Umbilical cord (tissue), 1 donor: ENCODE measurements at regions not wholly inside any gene's neighbourhood (a gene's known extent, or its start where the extent isn't known, plus 50 kb on each side); places are given as distances from the start of the nearest gene placed in this dataset.
"Not testable (repeated sequence)": the region's sequence is repeated elsewhere in the genome, so short reads cannot be mapped to it uniquely, and the experiment has no call there.

Experiments
- DNase-seq: peaks from one replicate; pipeline ENCODE4 v3.0.0-alpha.2; 2015; ENCODE audit warnings: low spot score

DNA sequence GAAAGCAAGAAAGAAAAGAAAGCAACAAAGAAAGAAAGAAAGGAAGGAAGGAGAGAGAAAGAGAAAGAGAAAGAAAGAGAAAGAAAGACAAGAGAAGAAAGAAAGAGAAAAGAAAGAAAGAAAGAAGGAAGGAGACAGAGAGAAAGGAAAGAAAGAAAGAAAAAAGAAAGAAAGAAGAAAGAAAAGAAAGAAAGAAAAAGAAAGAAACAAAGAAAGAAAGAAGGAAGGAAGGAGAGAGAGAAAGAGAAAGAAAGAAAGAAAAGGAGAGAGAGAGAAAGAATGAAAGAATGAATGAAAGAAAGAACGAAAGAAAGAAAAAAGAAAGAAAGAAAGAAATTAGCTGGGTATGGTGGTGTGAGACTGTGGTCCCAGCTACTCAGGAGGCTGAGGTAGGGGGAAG lies 400.1 kb upstream of the MDGA2 start:
- DNase-seq, result no peak

DNA sequence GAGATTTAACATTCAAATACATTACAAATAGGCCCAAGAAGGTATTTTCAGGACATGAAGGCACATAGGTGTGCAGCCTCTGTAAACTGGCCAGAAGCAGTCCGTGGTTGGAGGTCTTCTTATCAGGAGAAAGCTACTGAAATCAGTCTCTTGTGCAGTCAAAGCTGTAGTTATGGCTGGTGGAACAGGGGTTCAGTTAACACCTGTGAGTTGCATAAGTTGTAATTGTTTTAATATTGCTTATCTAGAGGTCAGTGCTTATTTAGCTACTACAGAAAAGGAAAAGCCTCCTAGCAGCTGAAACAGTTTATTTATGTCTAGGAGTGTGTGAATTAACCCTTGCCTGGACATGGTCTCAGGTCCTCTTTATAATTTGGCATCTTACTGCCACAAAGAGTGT lies 377.6 kb upstream of the MDGA2 start:
- no peak for DNase-seq

- DNase-seq, result peak; percentile 2
These were observed 360.4 kb upstream of the MDGA2 start for GRCh38 chr14:48035836-48036235.

GRCh38 chr14:48027115-48027514 lies 351.7 kb upstream of the MDGA2 start:
- no peak for DNase-seq

DNA sequence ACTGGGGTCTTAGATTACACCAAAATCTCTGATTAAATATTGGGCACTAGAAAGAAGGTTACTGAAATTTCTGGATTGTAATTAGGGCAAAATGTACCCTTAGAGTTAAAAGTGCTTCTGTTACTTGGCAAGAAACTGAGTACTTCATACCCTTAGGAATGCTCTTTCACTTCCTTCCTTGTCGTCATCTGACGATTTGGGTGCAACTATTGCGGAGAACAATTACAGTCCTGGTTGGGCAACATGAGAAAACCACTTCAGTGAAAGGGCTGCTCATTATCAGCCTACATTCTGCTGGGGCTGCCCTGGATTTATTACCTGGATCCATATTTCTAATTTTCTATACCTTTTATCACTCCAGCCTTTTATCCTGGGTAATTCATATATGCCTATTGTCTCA lies 348.5 kb upstream of the MDGA2 start:
- DNase-seq, result no peak

DNA sequence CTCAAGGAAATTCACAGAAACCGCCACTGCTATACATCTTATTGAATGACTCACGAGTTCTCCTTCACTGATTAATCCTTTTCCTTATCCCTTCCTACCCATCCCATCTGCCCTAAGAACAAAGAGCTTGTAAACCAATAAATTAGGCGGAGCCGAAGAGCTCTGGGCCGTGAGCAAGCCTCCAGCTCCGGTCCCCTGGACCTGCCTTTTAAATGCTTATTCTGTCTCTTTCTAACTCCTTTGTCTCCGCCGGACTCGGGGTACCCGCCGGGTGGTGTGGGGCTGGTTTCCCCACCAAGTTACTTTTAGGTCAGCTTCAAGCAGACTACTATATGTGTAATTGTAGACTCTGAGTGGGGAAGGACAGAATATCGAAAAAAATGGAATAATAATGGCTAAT lies 336.1 kb upstream of the MDGA2 start:
- DNase-seq, result not testable (repeated sequence)

GRCh38 chr14:48008646-48009045 lies 333.2 kb upstream of the MDGA2 start:
- DNase-seq, result no peak

DNA sequence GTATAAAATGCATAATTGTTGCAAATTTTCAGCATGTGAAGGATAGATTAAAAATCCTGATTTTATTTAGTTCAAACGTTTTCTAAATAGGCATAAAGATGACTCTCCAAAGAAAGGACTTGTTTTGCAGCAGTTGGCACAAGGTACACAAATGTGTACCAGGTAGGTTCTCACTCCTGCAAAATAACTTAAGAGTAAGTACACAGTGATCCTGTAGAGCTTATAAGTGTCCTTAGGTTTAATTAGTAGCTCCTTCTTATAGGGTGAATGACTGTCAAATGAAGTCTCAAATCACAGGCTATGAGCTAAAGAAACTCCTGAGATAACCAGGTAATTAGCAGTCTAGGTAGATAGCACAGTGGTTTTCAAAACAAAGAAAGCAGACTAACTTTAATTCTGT lies 330.6 kb upstream of the MDGA2 start:
- DNase-seq, result no peak

DNA sequence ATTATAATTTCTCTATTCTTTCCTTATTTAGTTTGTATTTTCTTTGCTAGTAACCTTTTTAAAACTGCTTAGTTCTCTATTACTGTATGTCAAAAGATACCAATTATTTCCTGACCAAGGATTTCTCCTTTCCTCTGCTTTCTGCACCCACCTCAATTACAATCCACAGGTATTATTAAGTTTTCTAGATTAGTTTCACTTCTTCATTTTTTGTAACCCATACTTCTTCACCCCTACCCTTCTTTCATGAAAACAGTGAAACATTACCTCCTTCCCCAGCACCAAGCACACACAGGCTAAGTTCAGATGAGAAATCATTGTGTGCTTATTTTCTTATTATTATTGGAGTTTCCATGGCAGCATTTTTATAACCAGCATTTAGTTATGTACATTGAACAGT lies 318.5 kb upstream of the MDGA2 start:
- DNase-seq, result no peak

DNA sequence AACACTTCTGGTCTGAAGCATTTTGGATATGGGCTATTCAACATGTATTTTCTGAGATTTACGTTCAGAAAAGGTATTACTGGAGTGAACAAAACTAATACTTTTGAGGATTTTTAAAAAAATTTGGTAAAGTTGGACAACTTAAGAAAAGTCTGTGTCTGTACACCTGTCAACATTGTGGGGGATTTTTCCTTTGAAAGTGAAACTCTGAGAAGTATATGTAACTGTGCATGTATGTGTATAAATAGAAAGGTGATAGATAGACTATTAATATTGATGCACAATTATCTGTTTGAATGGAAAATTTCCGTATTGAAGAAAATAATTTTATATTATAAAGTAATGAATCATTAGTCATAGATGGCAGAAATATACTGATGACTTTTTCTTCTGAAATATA lies 312.8 kb upstream of the MDGA2 start:
- no peak for DNase-seq

- no peak for DNase-seq
These were observed 303.5 kb upstream of the MDGA2 start for GRCh38 chr14:47978871-47979270.

- DNase-seq, result no peak
These were observed 300.7 kb upstream of the MDGA2 start for GRCh38 chr14:47976139-47976538.

DNA sequence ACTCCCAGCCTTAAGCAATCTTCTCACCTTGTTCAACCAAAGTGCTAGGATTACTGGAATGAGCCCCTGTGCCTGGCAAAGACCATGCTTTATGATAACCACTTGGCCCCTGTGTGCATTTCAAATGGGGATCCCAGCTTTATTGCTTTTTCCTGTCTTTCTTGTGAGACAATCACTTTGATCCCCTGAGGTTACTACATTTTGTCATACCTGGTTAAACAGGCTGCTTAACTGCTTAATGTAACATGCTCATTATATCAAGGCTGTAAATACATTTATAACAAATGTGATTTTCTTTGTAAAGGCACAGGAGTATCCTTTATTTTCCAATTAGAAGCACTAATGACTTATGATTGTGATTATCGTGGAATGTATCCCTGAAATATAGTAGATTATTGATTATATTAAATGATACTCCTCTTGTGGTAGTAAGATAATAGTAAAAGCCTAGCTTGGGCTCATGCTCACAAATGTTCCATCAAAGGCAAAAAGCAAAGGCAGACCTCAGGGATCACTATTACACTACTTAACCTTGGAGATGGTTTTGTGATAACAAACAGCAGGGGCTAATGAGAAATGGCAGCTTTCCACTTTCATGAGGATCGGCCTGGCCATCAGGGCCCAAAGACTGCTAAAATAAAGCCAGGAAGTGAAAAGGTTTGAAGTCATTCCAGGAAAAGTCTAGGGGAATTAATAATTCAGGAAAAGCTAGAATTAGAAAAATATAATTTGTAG lies 290.8 kb upstream of the MDGA2 start:
- no peak for DNase-seq

DNA sequence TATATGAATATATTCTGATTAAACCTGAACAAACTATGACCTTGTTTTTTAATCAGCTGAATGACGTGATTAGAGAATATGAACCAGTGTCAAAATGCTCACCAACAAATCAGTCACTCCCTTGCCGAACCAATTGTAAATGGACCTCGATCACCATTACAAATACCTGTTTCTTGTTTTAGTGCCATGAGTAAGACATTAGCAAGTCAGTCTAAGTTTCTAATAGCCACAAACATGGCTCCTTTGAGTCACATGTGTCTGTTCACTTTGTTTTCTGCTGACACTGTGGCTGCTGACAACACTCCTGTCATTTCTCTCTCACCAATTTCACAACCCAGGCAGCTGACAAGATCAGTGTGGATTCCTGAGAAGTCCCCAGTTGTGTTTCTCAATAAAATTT lies 286.2 kb upstream of the MDGA2 start:
- no peak for DNase-seq

GRCh38 chr14:47959740-47960139 lies 284.3 kb upstream of the MDGA2 start:
- DNase-seq, result no peak

DNA sequence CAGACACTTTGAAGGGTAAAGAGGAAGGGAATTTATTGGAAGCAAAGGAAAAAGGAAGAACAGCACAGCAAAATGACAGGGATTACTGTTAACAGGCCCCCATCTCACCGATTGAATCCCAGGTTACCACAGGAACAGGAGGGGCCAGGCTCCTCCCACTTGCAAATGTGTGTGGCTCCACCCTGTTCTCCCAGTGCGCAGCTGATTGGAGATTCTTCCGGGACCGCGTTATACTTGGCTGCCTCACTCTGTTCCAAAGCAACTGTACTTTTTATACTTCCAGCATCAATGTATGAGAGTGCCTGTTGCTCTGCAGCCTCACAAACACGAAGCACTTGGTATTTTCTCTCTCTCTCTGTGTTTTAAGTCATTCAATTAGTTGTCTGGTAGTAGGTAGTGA lies 273.6 kb upstream of the MDGA2 start:
- no peak for DNase-seq

GRCh38 chr14:47935332-47935731 lies 259.9 kb upstream of the MDGA2 start:
- DNase-seq, result no peak

DNA sequence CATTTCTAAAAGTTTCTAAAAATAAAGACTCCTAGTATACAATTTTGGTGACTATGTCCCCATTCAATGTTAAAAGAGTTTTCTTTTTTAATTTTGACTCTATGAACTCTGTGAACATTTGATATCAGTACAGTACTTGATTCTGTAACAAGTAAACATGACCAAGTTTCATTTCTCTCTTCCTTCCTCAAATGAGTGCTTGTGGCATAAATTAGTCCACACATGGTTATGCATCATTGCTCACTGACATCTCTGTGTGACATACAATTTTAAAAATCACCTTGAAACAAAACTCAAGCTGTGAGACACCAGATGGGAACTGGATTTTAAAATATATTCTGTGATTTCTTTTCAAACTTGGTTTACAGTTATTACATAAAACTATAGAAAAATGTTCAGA lies 253.9 kb upstream of the MDGA2 start:
- DNase-seq, result no peak

- no peak for DNase-seq
These were observed 245.7 kb upstream of the MDGA2 start for GRCh38 chr14:47921133-47921532.

- no peak for DNase-seq
These were observed 244.6 kb upstream of the MDGA2 start for GRCh38 chr14:47919997-47920396.

GRCh38 chr14:47919334-47919846 lies 244.0 kb upstream of the MDGA2 start:
- no peak for DNase-seq

- peak; percentile 59 for DNase-seq
These were observed 242.0 kb upstream of the MDGA2 start for GRCh38 chr14:47917344-47917954.

- DNase-seq, result not testable (repeated sequence)
These were observed 225.7 kb upstream of the MDGA2 start for GRCh38 chr14:47901141-47901540.
